Astrocyte (in vitro differentiated cells and primary cell): ENCODE measurements at regions not wholly inside any gene's neighbourhood (a gene's known extent, or its start where the extent isn't known, plus 50 kb on each side); places are given as distances from the start of the nearest gene placed in this dataset.

Experiments
- EZH2 ChIP-seq: IDR thresholded peaks from 2 replicates; pipeline ENCODE4 v1.6.1; 2012; ENCODE audit warnings: mild to moderate bottlenecking, low read length, inconsistent platforms; ENCODE audit not compliant: insufficient read depth
- TF ChIP-seq, protein P1 (sequence below): IDR thresholded peaks from 2 replicates; pipeline ENCODE4 v1.5.1; 2011; ENCODE audit warnings: low read depth, mild to moderate bottlenecking, inconsistent platforms, low read length, moderate library complexity; ENCODE audit not compliant: insufficient read depth

DNA sequence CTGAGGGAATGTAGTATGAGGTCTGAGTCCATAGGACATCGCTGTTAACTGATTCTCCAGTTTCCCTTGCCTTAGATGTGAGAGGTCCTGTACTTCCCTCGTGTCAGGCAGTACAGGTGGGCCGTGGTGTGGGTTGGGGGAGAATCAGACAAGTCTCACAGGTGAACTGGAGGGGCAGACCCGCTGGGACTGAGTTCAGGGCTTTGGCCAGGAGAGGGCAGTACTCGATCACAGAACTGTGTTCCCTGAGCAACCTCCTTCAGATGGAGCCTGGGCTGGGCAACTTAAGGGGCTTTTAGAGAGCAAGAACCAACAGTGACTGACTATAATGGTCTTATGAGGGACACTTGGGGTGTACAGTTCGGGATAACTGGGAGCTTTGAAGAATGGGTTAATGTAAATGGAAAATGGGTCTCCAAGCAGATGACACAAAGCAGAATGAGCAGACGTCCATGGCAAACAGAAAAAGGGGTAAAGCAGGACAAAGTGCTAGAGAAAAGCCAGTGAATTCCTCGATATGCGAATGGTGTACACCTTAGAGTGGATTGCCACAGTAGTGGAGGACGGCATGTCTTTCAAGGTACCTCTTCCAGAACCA is 83.6 kb downstream of the CCNG2 start:
- TF ChIP-seq, protein P1, sequence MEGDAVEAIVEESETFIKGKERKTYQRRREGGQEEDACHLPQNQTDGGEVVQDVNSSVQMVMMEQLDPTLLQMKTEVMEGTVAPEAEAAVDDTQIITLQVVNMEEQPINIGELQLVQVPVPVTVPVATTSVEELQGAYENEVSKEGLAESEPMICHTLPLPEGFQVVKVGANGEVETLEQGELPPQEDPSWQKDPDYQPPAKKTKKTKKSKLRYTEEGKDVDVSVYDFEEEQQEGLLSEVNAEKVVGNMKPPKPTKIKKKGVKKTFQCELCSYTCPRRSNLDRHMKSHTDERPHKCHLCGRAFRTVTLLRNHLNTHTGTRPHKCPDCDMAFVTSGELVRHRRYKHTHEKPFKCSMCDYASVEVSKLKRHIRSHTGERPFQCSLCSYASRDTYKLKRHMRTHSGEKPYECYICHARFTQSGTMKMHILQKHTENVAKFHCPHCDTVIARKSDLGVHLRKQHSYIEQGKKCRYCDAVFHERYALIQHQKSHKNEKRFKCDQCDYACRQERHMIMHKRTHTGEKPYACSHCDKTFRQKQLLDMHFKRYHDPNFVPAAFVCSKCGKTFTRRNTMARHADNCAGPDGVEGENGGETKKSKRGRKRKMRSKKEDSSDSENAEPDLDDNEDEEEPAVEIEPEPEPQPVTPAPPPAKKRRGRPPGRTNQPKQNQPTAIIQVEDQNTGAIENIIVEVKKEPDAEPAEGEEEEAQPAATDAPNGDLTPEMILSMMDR: peak; percentile 56
- no peak for TF ChIP-seq EZH2
